Left forelimb (tissue), 1 donor: ENCODE measurements at regions not wholly inside any gene's neighbourhood (a gene's known extent, or its start where the extent isn't known, plus 50 kb on each side); places are given as distances from the start of the nearest gene placed in this dataset.

Source experiments
- DNase-seq: peaks from one replicate; pipeline ENCODE4 v3.0.0-alpha.2; 2018; ENCODE audit warnings: low spot score

DNA sequence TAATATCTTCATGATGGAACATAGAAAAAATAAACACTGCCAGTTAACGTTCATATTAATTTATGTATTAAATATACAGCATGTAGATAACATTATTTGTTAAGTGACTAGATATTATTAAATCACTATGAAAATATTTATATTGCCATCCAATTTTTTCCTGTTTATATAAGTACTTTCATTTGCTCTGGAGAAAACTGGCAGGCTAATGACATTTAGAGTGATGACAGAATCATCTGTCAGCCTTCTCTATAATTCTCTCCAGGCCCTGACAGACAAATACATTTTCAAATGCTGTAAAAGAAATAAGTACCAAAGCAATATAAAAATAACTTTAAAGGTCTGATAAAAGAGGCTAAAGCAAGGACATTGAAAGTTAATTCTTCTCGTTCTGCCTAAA is 2556.7 kb upstream of the PCDH20 start:
- DNase-seq: no peak

DNA sequence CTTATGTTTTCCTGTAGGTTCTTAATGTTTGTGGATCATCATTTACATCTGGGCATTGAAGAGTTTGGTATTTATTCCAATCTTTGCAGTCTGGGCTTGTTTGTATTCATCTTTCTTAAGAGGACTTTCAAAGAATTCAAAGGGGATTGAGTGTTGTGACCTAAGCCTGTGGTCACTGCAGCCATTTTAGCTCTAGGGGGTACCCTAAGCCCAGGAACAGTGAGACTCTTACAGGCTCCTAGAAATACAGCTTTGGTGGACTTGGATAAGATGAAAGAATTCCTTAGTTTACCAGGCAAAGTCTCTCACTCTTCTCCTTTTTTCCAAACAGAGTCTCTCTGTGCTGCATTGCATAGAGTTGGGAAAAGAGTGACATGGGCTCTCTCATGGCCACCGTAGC is 2539.0 kb upstream of the PCDH20 start:
- no peak for DNase-seq

GRCh38 chr13:63948045-63948444 is 2532.4 kb upstream of the PCDH20 start:
- no peak for DNase-seq

GRCh38 chr13:63944911-63945310 is 2529.3 kb upstream of the PCDH20 start:
- DNase-seq: no peak

DNA sequence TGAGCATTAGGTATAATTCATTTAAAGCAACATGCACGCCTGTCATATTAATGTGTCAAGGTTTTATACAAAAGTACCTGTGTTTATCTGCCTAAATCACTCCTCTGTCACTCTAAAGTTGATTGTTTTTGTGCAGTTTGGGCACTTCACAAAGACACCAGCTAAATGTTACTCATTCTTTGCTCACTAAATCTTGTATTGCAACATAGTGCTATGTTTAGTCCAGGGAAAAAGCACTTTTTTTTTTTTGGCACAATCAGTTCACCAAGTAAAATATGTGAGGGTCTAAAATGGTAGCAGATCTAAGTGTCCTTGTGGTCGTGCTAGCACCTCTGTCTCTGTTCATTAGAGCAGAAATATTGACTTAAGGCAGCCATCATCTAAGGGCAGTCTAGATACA is 2526.7 kb upstream of the PCDH20 start:
- no peak for DNase-seq

DNA sequence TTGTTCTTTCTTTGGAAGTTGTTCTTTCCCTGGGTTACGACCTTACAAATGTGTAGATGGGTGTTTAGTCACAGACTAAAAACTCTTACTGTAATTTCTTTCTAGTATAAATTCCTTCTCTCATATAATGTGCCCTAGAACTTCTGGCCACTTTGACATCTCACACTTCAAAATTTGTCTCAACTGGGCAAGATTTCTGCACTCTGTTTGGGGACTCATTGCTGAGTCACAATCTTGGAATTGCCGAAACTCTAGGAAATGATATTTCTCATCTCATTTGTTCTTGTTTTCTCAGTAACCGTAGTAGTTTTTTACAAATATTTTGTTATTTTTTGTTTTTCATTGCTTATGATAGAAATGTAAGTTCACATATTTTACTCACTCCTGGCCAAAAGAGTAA is 2523.2 kb upstream of the PCDH20 start:
- no peak for DNase-seq

GRCh38 chr13:63910511-63910910 is 2494.9 kb upstream of the PCDH20 start:
- no peak for DNase-seq

DNA sequence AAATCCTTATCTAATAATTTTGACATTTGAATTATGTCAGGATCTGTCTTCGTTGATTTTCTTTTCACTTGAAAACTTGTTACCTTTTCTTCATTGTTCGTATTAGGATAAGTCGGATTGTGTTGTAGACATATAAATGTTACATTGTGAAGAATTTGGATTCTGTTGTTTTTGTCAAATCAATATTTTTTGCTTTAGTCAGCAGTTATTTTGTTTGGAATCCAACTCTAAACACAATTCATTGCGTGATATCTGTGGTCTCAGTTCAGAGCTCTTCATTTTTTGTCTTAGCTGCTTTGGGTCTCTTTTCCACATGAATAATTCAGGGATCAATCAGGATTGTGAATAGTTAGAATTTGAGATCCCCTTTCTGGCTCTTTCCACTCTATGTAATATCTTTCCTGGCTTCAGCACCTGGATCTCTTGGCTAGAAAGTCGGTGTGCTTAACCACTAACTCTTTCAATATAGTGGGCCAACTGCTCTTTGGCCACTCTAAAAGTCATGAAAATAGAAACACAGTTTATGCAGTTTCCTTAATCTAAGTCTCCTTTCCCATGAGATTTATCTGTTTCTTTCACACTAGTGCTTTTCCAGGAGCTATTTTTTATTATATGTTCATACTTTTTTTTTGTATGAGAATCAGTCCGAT is 2494.2 kb upstream of the PCDH20 start:
- DNase-seq: no peak

DNA sequence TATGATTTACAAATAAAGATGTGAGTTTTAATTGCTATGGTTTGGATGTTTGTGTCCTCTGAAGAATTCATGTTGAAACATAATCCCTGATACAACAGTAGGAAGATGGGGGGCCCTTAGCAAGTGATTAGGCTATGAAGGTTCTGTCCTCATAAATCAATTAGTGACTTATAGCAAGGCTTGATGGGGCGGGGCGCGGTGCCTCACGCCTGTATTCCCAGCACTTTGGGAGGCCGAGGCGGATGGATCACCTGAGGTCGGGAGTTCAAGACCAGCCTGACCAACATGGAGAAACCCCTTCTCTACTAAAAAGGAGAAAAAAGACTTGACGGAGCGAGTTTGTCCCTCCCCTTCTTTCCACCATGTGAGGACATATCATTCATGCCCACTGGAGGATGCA is 2486.5 kb upstream of the PCDH20 start:
- DNase-seq: no peak

GRCh38 chr13:63901630-63902029 is 2486.0 kb upstream of the PCDH20 start:
- no peak for DNase-seq

DNA sequence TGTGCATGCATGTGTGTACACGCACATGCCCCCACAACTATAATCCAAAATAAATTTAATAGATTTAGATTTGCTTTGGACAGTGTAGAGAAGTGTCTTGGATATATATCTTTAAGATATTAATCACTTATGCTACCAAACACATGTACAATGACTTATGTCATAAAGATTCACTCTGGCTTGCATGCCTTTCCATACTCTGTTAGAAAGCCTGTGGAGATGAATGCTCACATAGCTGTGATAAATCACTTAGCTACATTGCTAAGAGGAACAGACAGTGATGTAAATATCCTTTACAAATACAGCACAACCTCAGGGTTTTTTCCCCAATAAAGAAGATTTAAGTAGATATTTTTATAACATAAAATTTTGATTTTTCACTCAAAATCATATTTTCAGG is 2484.8 kb upstream of the PCDH20 start:
- DNase-seq: no peak

- DNase-seq: no peak
Measured at GRCh38 chr13:63896321-63896720, 2480.7 kb upstream of the PCDH20 start.

DNA sequence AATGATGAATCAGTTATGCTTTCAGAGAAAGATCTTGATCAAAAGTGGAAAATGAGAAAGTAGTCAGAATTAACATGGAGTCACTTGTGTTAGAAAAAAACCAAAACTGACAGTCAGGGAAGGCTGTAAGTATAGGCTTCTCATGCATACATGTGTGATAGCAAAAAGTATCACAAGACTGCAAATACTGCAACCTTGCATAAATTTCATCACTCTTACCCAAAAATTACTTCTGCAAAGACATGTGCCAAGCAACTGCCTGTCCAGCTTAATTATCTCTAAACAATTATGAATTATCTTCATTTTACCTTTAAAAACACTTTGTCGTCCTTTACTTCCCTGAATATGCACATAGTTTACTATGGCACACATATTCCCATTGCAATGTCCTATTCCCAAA is 2466.4 kb upstream of the PCDH20 start:
- no peak for DNase-seq

DNA sequence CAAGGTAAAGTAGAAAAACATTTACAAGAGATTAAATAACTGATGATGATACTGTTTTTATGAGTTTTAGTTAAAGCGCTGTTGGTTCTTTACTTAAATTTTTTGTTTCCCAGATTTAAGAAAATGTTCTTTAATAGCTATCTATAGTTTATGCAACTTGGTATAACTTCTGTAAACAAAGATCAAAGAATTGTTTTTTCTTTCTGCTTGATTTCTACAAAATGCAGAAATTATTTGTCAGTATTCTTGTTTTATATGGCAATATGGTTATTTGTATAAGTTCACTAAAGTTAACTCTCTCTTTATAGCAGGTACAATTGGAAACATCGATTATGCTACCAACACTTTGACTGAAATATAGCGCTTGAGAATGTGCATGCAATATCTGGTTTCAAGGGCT is 2465.1 kb upstream of the PCDH20 start:
- no peak for DNase-seq

DNA sequence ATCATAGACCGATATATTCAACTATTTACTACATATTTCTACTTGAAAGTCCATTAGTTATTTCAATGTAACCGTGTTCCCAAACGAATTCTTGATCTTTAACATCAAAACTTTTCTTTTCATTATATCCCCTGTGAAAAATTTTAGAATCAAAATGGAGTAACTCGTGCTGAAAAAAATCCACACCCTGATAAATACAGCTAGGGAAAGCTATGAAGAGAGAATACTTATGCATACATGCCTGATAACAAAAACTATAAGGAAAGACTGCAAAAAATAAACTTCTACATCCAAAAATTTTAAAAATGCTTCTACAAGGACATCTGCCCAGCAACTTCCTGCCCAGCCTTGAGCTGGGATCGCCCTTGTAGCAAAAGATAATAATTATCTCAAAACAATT is 2458.3 kb upstream of the PCDH20 start:
- no peak for DNase-seq

DNA sequence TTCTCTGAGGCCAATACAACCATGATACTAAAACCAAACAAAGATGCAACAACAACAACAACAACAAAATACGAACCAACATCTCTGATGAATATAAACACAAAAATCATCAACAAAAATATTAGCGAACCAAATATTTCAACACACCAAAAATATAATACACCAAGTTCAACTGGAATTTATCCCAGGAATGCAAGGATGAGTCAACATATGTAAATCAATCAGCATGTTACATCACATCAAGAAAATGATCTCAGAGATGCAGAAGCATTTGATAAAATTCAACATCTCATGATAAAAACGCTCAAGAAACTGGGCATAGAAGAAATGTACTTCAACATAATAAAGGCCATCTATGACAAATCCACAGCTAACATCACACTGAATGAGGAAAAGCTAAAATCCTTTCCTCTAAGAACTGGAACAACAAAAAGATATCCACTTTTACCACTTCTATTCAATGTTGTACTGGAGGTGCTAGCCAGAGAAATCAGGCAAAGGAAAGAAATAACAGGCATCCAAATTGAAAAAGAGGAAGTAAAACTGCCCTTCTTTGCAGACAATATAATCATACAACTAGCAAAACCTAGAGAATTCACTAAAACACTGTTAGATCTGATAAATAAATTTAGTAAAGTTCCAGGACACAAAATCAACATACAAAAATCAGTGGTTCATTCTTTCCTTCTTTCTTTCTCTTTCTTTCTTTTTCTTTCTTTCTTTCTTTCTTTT is 2448.7 kb upstream of the PCDH20 start:
- no peak for DNase-seq

DNA sequence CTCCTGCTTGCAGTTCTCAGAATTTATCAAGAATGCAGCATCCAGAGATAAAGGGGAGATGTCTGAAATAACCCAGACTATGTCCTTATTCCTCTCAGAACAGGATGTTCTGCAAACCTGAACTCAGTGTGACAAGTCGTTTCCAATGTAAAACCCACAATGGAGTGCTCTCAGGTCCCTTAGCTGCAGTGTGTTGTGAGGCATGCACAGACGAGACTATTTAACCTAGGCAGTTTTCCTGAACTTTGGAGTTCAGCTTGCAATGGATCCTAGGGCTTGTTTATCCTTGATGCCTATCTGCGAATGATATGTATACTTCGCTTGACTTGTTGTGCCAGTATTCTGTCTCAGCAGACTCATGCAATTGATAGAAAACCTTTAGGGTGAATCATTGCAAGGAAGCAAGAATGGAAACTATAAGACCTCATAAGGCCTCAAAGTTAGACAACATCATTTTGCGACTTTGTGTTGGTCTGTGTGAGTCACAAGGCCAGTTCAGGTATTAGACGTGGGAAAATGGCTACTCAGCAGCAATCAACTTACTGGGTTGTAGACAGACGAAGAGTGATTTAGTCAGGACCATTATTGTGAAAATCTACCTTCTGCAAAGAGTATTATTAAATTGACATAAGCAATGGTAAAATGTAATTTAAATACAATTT is 2439.9 kb upstream of the PCDH20 start:
- no peak for DNase-seq

- no peak for DNase-seq
Measured at GRCh38 chr13:63853816-63854215, 2438.2 kb upstream of the PCDH20 start.

DNA sequence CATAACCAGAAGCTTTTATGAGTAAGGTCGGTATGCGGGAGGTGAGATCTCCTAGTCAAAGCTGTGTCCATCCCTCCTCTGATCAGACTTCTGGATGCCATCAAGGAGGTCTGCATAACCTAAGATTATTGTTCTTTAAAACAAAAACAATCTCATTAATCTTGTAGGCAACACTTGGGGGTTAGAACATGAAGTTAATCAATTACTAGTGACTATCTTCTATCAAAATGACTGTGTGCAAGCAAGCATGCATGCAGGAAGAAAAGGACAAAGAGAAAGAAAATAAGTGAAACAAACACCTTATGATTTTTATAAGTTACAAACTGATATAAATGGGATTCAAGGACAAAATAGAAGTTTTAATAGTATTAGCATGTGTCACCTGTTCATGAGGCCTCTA is 2435.9 kb upstream of the PCDH20 start:
- DNase-seq: no peak

DNA sequence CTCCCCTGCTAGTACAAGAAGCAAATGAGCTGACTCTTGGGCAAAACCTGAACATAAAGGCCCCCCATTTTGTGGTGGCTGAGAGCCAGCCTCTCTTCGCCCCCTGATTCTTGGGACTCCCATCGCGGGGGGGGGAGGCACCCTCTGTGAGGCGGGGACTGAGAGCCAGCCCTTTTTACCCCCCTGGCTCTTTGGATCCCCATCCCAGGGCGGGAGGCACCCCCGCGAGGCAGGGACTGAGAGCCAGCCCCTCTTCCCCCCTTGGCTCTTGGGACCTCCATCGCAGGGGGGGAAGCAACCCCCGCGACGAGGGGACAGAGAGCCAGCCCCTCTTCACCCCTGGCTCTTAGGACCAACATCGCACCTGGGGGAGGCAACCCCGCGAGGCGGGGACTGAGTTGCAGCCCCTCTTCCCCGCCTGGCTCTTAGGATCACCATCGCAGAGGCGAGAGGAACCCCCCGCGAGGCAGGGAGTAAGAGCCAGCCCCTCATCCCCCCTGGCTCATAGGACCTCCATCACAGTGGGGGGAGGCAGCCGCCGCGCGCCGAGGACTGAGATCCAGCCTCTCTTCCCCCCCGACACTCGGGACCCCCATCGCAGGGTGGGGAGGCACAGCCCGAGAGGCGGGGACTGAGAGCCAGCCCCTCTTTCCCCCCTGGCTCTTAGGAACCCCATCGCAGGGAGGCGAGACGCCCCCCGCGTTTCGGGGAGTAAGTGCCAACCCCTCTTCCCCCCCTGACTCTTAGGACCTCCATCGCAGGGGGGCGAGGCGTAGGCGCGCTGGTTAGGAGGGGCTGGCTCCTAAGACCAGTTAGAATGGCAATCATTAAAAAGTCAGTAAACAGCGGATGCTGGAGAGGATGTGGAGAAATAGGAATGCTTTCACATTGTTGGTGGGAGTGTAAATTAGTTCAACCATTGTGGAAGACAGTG is 2428.4 kb upstream of the PCDH20 start:
- no peak for DNase-seq

GRCh38 chr13:63842102-63842501 is 2426.5 kb upstream of the PCDH20 start:
- no peak for DNase-seq
